ENCODE measurements at regions not wholly inside any gene's neighbourhood (a gene's known extent, or its start where the extent isn't known, plus 50 kb on each side); places are given as distances from the start of the nearest gene placed in this dataset.

GRCh38 chr16:52316241-52316640 is 230.7 kb downstream of the TOX3 start:
- no peak for TF ChIP-seq CTCF (IDR thresholded peaks at IDR 0.05; ENCODE audit: low read depth, low read length)
- Histone ChIP-seq H3K27ac (ENCODE audit: low read depth, low read length) (no peak overlapping the region), H3K4me3 (ENCODE audit: low read depth, low read length) (no peak overlapping the region), H3K9me3 (ENCODE audit: control insufficient read depth, insufficient read depth, low read length) (no peaks in the 10 kb centered on the region; the same call in 1 of the 2 replicates), H3K27me3 (ENCODE audit: control insufficient read depth, insufficient read depth, low read length) (no peaks in the 10 kb centered on the region)
- ChIA-PET CTCF (no interaction called here), POLR2A (no interaction called here)
- no peak for DNase-seq (ENCODE audit: low read depth, low spot score)

- no peak for DNase-seq (ENCODE audit: low read depth, low spot score)
- ChIA-PET POLR2A (no interaction called here), CTCF (no interaction called here)
- TF ChIP-seq CTCF (IDR thresholded peaks at IDR 0.05; ENCODE audit: low read depth, low read length): no peak
- peaks cover 3% of the 10 kb centered on the region; the same call in 1 of the 2 replicates for H3K9me3 ChIP-seq (ENCODE audit: control insufficient read depth, insufficient read depth, low read length)
- H3K4me3 ChIP-seq (ENCODE audit: low read depth, low read length): no peak overlapping the region
- no peaks in the 10 kb centered on the region for H3K27me3 ChIP-seq (ENCODE audit: control insufficient read depth, insufficient read depth, low read length)
- H3K27ac ChIP-seq (ENCODE audit: low read depth, low read length): no peak overlapping the region
Measured at GRCh38 chr16:52312716-52313115, 234.2 kb downstream of the TOX3 start.

- TF ChIP-seq CTCF (IDR thresholded peaks at IDR 0.05; ENCODE audit: low read depth, low read length): no peak
- H3K4me3 ChIP-seq (ENCODE audit: low read depth, low read length): no peak overlapping the region
- no peak for DNase-seq (ENCODE audit: low read depth, low spot score)
- CTCF ChIA-PET: no interaction called here
- peaks cover 3% of the 10 kb centered on the region; the same call in 1 of the 2 replicates for H3K9me3 ChIP-seq (ENCODE audit: control insufficient read depth, insufficient read depth, low read length)
- POLR2A ChIA-PET: no interaction called here
- H3K27me3 ChIP-seq (ENCODE audit: control insufficient read depth, insufficient read depth, low read length): no peaks in the 10 kb centered on the region
- H3K27ac ChIP-seq (ENCODE audit: low read depth, low read length): no peak overlapping the region
Measured at GRCh38 chr16:52309446-52310416, 237.2 kb downstream of the TOX3 start.

DNA sequence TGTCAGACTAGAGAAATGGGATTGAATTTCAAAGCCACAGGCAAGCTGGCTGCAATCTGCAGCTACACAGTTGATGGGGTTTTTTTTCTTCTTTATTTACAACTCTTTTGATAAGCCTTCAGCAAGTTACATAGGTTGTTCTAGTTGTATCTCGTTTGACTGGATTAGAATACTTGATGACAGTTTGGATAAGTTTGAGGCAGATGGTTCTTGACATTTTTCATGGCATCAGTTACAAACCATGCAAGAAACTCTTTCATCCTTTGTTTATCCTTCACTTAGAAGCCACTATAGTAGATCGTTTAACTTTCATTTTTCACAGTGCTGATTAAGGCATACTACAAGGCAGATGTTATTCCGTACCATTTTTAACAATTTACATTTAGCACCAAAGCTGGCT is 238.9 kb downstream of the TOX3 start:
- CTCF ChIA-PET: no interaction called here
- Histone ChIP-seq H3K4me3 (ENCODE audit: low read depth, low read length) (no peak overlapping the region), H3K27me3 (ENCODE audit: control insufficient read depth, insufficient read depth, low read length) (no peaks in the 10 kb centered on the region), H3K9me3 (ENCODE audit: control insufficient read depth, insufficient read depth, low read length) (peaks cover 3% of the 10 kb centered on the region; the same call in 1 of the 2 replicates), H3K27ac (ENCODE audit: low read depth, low read length) (no peak overlapping the region)
- POLR2A ChIA-PET: no interaction called here
- no peak for TF ChIP-seq CTCF (IDR thresholded peaks at IDR 0.05; ENCODE audit: low read depth, low read length)
- DNase-seq (ENCODE audit: low read depth, low spot score): no peak

DNA sequence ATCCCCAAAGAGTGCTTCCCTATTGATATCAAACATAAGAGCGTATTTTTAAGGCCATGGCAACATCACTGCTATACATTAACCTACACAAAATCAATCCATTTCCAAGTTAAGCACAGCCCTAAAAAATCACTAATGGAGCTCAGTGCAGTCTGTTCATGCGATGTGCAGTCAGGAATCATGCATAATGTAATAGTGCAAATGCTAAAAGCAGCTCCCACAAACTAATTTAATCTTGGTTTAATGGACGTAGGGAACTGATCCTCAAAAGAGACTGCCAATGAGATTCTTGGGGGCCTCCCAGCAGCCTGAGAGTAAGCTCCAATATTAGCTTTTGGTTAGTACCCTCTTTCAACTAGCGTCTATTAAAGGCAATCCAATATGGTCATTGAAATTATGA is 245.9 kb downstream of the TOX3 start:
- no peak overlapping the region for H3K4me3 ChIP-seq (ENCODE audit: low read depth, low read length)
- DNase-seq (ENCODE audit: low read depth, low spot score): no peak
- no peaks in the 10 kb centered on the region for H3K27me3 ChIP-seq (ENCODE audit: control insufficient read depth, insufficient read depth, low read length)
- H3K27ac ChIP-seq (ENCODE audit: low read depth, low read length): no peak overlapping the region
- POLR2A ChIA-PET: no interaction called here
- CTCF ChIA-PET: no interaction called here
- TF ChIP-seq CTCF (IDR thresholded peaks at IDR 0.05; ENCODE audit: low read depth, low read length): no peak
- no peaks in the 10 kb centered on the region; the same call in 1 of the 2 replicates for H3K9me3 ChIP-seq (ENCODE audit: control insufficient read depth, insufficient read depth, low read length)
